PC-3 (cell line): ENCODE measurements at regions not wholly inside any gene's neighbourhood (a gene's known extent, or its start where the extent isn't known, plus 50 kb on each side); places are given as distances from the start of the nearest gene placed in this dataset.
"Not testable (repeated sequence)": the region's sequence is repeated elsewhere in the genome, so short reads cannot be mapped to it uniquely, and the experiment has no call there.

Experiments
- ATAC-seq: fragments of 200-7000 bp; cut with Tn5 transposase; 2 replicates; pipeline ENCODE4 v1.9.1; 2020; ENCODE audit warnings: mild to moderate bottlenecking, moderate library complexity
- BruUV-seq: library from RNA; stranded (reverse); fragments of 400-500 nt; replicated peaks from 2 replicates; lab custom pipeline; 2021; lab: Mats Ljungman, UMichigan
- CTCF ChIA-PET: fragments of 300-600 bp; sonication (Branson Sonifier 250); formaldehyde crosslinking; loops from one replicate; lab custom pipeline; 2022; ENCODE audit warnings: antibody characterized with exemption; lab: Charles Lee
- POLR2A ChIA-PET: fragments of 300-600 bp; sonication (Branson Sonifier 250); formaldehyde crosslinking; loops from one replicate; lab custom pipeline; 2022; ENCODE audit warnings: antibody characterized with exemption; ENCODE audit not compliant: unreplicated experiment; lab: Charles Lee
- DNase-seq: peaks from one replicate; pipeline ENCODE4 v3.0.0-alpha.2; 2015
- H2AFZ ChIP-seq: fragments of 300-600 bp; sonication (generic); 2 replicates; pipeline ENCODE4 v1.6.0; 2016; ENCODE audit warnings: antibody characterized with exemption, low read length
- H3F3A ChIP-seq: fragments of 300-600 bp; sonication (generic); one replicate; pipeline ENCODE4 v1.6.0; 2017; ENCODE audit warnings: antibody characterized with exemption, low read length, control low read depth, mild to moderate bottlenecking; ENCODE audit not compliant: unreplicated experiment
- H3K27ac ChIP-seq: fragments of 300-600 bp; sonication (generic); 2 replicates; pipeline ENCODE4 v1.5.1; 2016; ENCODE audit warnings: mild to moderate bottlenecking, low read length
- H3K27me3 ChIP-seq: fragments of 300-600 bp; sonication (generic); 2 replicates; pipeline ENCODE4 v1.6.1; 2016; ENCODE audit warnings: low read length, mixed read lengths
- H3K36me3 ChIP-seq: fragments of 300-600 bp; sonication (generic); 2 replicates; pipeline ENCODE4 v1.6.1; 2016; ENCODE audit warnings: low read depth, mixed run types, low read length, mixed read lengths
- H3K4me1 ChIP-seq: fragments of 300-600 bp; sonication (generic); 2 replicates; pipeline ENCODE4 v1.5.1; 2016; ENCODE audit warnings: low read length; ENCODE audit not compliant: insufficient read depth
- H3K4me2 ChIP-seq: fragments of 300-600 bp; sonication (generic); 2 replicates; pipeline ENCODE4 v1.6.0; 2016; ENCODE audit warnings: low read length
- H3K4me3 ChIP-seq: fragments of 300-600 bp; sonication (generic); 2 replicates; pipeline ENCODE4 v1.5.1; 2016; ENCODE audit warnings: mild to moderate bottlenecking, low read length, mixed read lengths
- H3K79me2 ChIP-seq: fragments of 300-600 bp; sonication (generic); 2 replicates; pipeline ENCODE4 v1.6.1; 2017; ENCODE audit warnings: low read length, mixed read lengths
- H3K9ac ChIP-seq: fragments of 300-600 bp; sonication (generic); 2 replicates; pipeline ENCODE4 v1.6.0; 2016; ENCODE audit warnings: mild to moderate bottlenecking, low read length
- H3K9me2 ChIP-seq: fragments of 300-600 bp; sonication (generic); replicated peaks from 2 replicates; pipeline ENCODE4 v1.6.1; 2016; ENCODE audit warnings: mixed run types, low read length, mixed read lengths
- H3K9me3 ChIP-seq: fragments of 300-600 bp; sonication (generic); 2 replicates; pipeline ENCODE4 v1.6.1; 2016; ENCODE audit warnings: low read length, mixed read lengths
- H4K20me1 ChIP-seq: fragments of 300-600 bp; sonication (generic); 2 replicates; pipeline ENCODE4 v1.6.1; 2016; ENCODE audit warnings: low read length, mixed read lengths
- EZH2 ChIP-seq: fragments of 300-600 bp; sonication (generic); IDR thresholded peaks from one replicate; pipeline ENCODE4 v1.6.1; 2017; ENCODE audit warnings: antibody characterized with exemption, mild to moderate bottlenecking, low read length; ENCODE audit not compliant: unreplicated experiment
- EZH2phosphoT487 ChIP-seq: fragments of 300-600 bp; sonication (generic); IDR thresholded peaks from 2 replicates; pipeline ENCODE4 v1.6.1; 2018; ENCODE audit warnings: mild to moderate bottlenecking, antibody characterized with exemption, low read length, borderline replicate concordance
- intact Hi-C: fragments of 100-400 bp; cut with micrococcal nuclease; formaldehyde crosslinking; loops from 2 replicates; pipeline ENCODE4 v1.9.0; 2023
- TF ChIP-seq, protein P1 (sequence below): fragments of 300-600 bp; sonication (generic); conservative IDR thresholded peaks from 2 replicates; pipeline ENCODE4 v1.5.1; 2017; ENCODE audit warnings: antibody characterized with exemption, low read depth, mild to moderate bottlenecking, low read length

DNA sequence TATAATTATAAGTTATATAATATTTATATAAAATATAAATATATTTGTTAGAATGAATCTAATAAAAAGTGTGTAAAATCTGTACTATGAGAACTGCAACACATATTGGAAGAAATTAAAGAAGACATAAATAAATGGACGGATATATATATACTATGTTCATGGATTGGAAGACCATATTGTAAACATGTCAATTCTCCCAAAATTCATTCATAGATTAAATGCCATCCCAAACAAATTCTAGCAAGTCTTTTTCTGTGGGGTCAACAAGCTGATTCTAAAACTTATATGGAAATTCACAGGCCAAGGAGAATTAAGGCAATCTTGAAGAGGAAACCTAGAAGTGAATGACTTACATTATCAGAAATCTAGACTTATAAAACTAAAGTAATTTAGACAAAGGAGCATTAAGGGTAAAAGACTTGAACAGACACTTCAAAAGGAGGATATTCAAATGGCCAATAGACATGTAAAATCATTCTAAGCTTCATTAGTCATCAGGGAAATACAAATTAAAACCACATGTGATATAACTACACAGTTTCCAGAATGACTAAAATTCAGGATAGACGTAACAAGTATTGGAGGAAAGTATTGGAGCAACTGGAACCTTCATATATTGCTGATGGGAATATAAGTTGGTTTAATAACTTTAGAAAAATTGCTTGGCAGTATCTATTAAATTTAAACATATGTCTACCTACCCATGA, 225.9 kb downstream of the EMX2 start:
- TF ChIP-seq, protein P1, sequence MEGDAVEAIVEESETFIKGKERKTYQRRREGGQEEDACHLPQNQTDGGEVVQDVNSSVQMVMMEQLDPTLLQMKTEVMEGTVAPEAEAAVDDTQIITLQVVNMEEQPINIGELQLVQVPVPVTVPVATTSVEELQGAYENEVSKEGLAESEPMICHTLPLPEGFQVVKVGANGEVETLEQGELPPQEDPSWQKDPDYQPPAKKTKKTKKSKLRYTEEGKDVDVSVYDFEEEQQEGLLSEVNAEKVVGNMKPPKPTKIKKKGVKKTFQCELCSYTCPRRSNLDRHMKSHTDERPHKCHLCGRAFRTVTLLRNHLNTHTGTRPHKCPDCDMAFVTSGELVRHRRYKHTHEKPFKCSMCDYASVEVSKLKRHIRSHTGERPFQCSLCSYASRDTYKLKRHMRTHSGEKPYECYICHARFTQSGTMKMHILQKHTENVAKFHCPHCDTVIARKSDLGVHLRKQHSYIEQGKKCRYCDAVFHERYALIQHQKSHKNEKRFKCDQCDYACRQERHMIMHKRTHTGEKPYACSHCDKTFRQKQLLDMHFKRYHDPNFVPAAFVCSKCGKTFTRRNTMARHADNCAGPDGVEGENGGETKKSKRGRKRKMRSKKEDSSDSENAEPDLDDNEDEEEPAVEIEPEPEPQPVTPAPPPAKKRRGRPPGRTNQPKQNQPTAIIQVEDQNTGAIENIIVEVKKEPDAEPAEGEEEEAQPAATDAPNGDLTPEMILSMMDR, result no peak
- no peak for TF ChIP-seq EZH2
- TF ChIP-seq EZH2phosphoT487, result no peak
- no peak overlapping the region for H3K27ac ChIP-seq
- no TSS peak for BruUV-seq
- no peaks in the 10 kb centered on the region for H3K79me2 ChIP-seq
- H3K36me3 ChIP-seq, result no peaks in the 10 kb centered on the region
- H3K9me3 ChIP-seq, result no peaks in the 10 kb centered on the region
- intact Hi-C loops, result no loop called here
- no peak for DNase-seq
- POLR2A ChIA-PET, result no interaction called here
- no peaks in the 10 kb centered on the region for H3F3A ChIP-seq
- H3K4me1 ChIP-seq, result no peaks in the 10 kb centered on the region
- no peaks in the 10 kb centered on the region for H3K9me2 ChIP-seq
- CTCF ChIA-PET, result no interaction called here
- H3K4me3 ChIP-seq, result no peak overlapping the region
- H4K20me1 ChIP-seq, result no peaks in the 10 kb centered on the region
- no peak overlapping the region for H2AFZ ChIP-seq
- H3K9ac ChIP-seq, result no peak overlapping the region
- no peak overlapping the region for H3K4me2 ChIP-seq
- no peak for ATAC-seq
- peaks cover 21% of the 10 kb centered on the region for H3K27me3 ChIP-seq

DNA sequence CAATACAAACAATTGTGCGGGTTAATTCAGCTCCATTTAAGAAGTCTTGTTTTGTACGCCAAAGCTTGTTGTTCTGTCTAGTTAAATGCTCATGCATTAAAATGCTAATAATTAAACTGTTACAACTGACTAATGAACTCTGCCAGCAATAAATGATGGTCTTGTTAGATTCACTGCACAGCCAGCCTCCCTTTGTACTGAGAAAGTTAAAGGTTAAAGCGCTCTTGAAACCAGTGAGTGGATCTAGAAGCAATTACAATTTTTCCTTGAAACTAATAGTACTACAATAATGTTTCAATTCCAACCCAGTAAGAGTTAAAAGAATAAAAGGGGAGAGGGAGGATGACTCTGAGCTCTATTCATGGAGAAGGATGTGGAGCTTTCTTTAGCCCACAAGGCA, 233.0 kb downstream of the EMX2 start:
- no peaks in the 10 kb centered on the region for H3K79me2 ChIP-seq
- no peak overlapping the region for H3K27ac ChIP-seq
- H3K4me1 ChIP-seq, result no peaks in the 10 kb centered on the region
- TF ChIP-seq, protein P1, result no peak
- TF ChIP-seq EZH2phosphoT487 (no peak), EZH2 (no peak)
- H3K36me3 ChIP-seq, result no peaks in the 10 kb centered on the region
- no peak overlapping the region for H3K4me3 ChIP-seq
- no peaks in the 10 kb centered on the region for H4K20me1 ChIP-seq
- ATAC-seq, result no peak
- CTCF ChIA-PET, result no interaction called here
- POLR2A ChIA-PET, result no interaction called here
- H3K9ac ChIP-seq, result no peak overlapping the region
- no peaks in the 10 kb centered on the region for H3K9me2 ChIP-seq
- H2AFZ ChIP-seq, result no peak overlapping the region
- BruUV-seq, result no TSS peak
- H3K27me3 ChIP-seq, result peaks cover 50% of the 10 kb centered on the region
- no peaks in the 10 kb centered on the region for H3K9me3 ChIP-seq
- DNase-seq, result no peak
- H3K4me2 ChIP-seq, result no peak overlapping the region
- intact Hi-C loops, result no loop called here
- H3F3A ChIP-seq, result no peaks in the 10 kb centered on the region

DNA sequence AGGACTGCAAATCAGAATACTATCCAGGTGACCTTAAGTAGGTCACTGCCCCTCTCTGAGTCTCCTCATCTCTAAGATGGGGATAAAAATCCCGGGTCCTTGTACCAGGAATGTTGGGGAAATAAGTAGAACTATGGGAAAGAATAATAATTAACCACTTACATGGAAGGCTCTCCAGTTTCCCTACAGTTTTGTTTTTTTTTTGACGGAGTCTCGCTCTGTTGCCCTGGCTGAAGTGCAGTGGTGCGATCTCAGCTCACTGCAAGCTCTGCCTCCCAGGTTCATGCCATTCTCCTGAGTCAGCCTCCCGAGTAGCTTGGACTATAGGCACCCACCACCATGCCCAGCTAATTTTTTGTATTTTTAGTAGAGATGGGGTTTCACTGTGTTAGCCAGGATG, 234.7 kb downstream of the EMX2 start:
- POLR2A ChIA-PET, H3K9me3 ChIP-seq, H3K4me1 ChIP-seq, BruUV-seq, H3K36me3 ChIP-seq, ATAC-seq, CTCF ChIA-PET, intact Hi-C loops, DNase-seq, H3K9me2 ChIP-seq, H3K4me3 ChIP-seq, H2AFZ ChIP-seq, H3K79me2 ChIP-seq, H3K27ac ChIP-seq, H3K9ac ChIP-seq, H4K20me1 ChIP-seq, H3K4me2 ChIP-seq, H3F3A ChIP-seq: not testable (repeated sequence)
- peaks cover 56% of the 10 kb centered on the region for H3K27me3 ChIP-seq
